ENCODE measurements at regions not wholly inside any gene's neighbourhood (a gene's known extent, or its start where the extent isn't known, plus 50 kb on each side); places are given as distances from the start of the nearest gene placed in this dataset.

- DNase-seq = no peak
Measured at GRCh38 chr5:35417040-35417439, 186.8 kb upstream of the PRLR start.

DNA sequence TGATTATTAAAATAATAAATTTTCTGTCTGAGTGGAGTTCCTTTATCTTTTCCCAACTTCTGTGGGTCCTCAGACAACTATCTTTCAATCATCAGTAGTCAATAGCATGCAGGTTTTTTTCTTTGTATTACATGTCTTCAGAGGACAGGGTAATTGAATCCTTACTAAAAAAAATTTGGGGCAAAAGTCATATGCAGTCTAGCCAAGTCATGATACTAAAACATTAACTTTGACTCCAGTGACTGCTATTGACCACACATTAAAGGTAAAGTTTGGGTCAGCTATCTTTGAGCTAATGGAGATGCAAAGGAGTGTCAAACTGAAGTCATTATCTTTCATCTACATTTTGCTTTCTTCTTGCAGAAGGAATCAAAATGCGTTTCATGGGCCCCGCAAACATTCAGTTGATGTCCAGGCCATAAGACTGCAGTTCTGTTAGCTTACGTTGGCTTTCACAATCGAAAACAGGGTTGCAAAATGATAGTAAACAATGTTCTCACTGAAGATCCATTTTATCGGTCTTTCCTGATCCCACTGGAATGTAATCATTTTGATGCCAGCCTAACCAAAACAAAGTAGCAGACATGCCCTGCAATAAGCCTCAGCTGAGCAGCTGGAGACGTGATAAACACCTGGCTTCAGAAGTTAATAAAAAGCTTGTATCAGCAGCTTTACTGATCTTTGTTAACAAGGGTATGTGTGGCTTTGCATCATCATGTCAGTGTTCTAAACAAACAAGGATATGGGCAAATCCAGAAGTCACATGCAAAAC, 186.1 kb upstream of the PRLR start:
- DNase-seq = no peak

- no peak for DNase-seq
Measured at GRCh38 chr5:35415309-35415708, 185.0 kb upstream of the PRLR start.

GRCh38 chr5:35409361-35409760, 179.1 kb upstream of the PRLR start:
- no peak for DNase-seq

- no peak for DNase-seq
Measured at GRCh38 chr5:35408146-35408545, 177.9 kb upstream of the PRLR start.

DNA sequence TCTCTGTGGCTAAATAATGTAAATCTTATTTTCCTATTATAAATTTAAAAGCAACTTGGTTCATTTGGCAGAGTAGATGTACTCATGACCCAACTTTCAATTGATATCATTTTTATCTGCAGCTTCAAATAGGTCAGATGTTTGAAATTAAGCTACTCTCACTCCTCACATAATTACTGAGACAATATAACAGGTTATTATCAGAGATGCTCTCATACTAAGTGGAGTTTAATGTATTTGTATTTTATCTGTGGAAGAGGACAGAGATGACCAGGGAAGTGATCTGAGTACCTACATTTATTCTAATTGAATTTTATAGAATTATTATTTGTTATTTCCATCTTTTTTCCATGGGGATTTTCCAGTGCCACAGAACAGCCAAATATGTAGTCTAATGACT, 177.4 kb upstream of the PRLR start:
- no peak for DNase-seq

DNA sequence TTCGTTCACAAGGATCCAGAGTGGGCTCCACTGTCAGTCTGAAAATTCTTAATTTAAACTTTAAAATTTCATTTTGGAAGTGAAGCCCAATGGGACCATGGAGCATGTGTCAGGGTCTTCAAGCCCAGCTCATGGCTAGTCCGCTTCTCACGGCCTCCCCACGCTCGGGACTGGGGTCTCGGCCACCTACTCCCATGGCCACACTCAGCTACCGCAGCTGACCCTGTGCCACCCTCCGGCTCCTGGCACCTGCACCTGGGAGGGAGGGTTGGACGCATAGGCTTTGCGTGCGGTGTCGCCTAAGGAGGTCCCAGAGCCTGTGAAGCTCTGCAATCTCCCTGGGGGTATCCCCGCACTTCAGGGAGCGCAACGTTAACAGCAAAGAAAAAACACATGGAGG, 175.7 kb upstream of the PRLR start:
- DNase-seq = no peak

DNA sequence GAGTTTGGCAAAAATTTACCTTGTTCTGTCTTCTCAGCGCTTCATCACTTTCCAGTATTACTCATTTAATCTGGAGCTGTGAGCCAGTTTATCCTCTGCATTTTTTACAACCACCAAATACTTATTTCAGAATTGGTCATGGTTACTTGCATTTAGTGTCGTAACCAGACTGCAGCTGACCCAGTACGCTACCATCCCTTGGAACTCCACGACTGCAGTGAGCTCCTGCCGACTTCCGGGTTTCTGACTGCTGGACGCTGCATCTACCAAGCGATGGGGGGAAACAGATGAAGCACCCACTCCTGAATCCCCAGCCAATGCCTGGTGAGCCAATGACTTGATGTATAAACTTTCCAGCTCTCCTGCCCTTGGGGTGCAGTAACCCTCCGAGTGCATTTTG, 174.4 kb upstream of the PRLR start:
- DNase-seq = no peak

GRCh38 chr5:35393901-35394300, 163.6 kb upstream of the PRLR start:
- no peak for DNase-seq

DNA sequence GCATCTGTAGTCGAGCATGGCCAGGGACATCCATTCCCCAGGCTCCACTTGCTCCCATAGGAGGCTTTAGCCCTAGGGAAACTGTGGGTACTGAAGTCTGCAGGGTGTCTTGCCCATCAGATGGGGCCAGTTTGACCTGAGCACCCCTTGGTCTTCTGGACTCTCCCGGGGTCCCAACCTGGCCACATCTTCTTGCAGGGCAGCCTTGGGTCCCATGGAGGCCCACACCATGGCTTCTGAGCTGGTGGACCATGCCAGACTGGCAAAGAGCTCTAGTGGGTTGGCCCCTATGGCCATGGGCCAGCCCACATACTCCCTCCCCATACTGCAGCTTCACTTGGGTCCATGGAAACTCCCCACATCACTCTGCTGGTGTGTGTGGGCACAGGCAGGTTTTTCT, 154.4 kb upstream of the PRLR start:
- DNase-seq = no peak

DNA sequence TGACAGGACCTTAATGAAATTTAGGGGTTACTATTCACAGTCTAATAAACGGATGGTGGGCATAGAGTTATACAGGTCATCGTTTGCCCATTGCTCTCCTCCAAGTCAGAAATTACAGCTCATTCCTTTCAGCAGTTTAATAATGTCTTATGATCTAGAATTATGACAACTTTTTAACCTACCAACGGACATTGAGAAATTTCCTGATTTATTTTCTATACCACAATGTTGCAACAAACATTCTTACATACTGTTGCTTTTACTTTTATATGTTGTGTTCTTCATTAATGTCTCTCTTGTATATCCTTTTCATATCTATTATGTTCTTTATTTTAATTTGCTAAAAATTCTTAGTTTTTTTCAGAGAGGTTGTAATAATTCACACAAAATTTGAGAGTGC, 152.8 kb upstream of the PRLR start:
- DNase-seq = no peak

GRCh38 chr5:35377653-35378052, 147.4 kb upstream of the PRLR start:
- no peak for DNase-seq

GRCh38 chr5:35374584-35374983, 144.3 kb upstream of the PRLR start:
- DNase-seq = no peak

GRCh38 chr5:35373249-35373648, 143.0 kb upstream of the PRLR start:
- DNase-seq = no peak

DNA sequence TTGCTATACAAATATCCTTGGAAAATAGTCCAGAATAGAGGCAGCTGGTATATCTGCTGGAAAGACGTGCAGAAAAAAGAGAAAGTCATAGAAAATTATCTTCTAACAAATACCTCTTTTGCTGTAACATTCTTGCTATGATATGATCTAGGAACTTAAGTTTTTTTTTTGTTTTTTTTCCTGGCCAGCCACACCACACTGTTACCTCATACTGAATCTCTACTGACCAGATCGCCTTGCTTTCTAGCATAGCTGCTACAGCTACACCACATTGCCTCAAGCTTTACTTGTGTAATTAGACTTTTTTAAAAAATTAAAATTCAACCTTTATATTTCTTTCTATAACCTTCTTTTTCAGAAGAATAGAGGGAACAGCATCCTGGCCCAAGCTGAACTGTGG, 142.2 kb upstream of the PRLR start:
- DNase-seq = no peak

DNA sequence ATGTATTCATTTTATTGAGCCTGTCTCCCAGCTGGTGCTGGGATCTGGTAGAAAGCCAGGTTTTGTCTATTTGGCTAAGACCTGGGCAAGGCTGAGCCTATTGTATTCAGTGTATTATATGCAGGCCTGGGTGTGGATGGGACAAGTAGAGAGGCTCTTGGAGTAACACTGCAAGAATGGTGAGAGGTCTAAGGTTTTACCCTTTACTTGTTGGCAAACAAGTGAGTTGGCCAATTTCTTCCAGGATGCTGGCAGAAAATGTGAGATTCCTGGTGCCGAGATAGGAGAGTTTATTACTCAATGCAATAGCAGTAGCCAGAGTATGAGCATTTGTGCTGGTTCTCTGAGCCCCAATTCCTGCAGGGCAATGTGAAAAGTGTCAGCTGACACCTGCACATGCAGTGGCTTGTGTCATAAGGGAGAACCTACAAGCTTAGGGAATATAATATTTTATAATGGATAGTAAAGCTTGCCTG, 141.7 kb upstream of the PRLR start:
- DNase-seq = no peak

DNA sequence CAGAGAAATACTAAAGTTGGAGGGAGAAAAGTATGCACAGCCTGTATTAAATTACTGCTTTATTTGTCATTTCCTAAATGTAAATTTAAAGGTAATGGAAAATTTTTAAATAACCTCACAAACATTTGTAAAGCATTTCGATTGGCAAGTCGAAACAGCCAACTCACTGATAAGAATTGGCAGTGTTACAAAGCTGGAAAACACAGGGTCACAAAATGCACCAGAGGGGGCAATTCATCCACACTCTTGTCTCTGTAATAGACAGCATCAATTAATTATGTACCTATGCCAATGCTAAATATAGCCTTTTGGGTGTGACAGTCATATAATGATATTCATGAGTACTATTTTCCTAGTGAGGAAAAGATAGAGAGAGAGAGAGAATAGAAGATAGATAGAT, 140.6 kb upstream of the PRLR start:
- DNase-seq = no peak

GRCh38 chr5:35369965-35370790, 139.9 kb upstream of the PRLR start:
- no peak for DNase-seq

GRCh38 chr5:35367526-35367925, 137.2 kb upstream of the PRLR start:
- no peak for DNase-seq

GRCh38 chr5:35365758-35366157, 135.5 kb upstream of the PRLR start:
- no peak for DNase-seq

DNA sequence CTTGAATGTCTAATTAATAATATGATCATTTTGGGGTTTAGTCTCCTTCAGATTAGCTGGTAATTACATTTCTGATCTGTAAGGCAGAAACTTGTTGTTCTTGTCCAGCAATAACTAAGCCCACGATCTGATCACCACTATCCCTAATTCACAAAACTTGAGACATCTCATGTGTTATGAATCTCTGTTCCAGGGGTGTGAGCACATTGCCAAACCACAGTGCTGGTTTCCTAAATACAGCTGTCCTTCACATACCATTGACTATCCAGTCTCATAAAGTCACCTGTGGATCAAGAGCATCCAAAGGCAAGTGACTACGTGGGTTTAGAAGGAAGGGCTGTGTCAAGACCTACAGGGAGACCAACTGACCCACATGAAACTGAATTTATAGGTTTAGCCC, 134.1 kb upstream of the PRLR start:
- DNase-seq = no peak

- no peak for DNase-seq
Measured at GRCh38 chr5:35363387-35363965, 133.2 kb upstream of the PRLR start.

- no peak for DNase-seq
Measured at GRCh38 chr5:35362772-35363171, 132.5 kb upstream of the PRLR start.

DNA sequence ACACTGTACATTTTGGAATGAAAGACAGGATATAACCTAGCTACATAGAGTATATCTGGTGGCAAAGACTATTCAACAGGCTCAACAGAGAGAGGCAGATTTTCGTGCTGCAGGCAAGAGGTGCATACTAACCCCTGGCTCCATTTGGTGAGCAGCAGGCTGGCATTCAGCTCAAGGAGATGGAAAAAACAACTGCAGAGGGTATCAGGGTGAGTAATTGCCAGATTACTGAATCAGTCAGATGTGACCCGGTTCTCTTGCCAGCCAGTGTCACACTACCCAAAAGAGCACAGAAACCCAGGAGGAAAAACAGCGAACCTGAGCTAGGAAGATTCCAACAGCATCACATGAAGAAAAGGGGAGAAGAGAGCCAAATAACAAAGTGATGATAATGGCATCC, 130.4 kb upstream of the PRLR start:
- no peak for DNase-seq
